CD14-positive monocyte (primary cell): ENCODE measurements at regions not wholly inside any gene's neighbourhood (a gene's known extent, or its start where the extent isn't known, plus 50 kb on each side); places are given as distances from the start of the nearest gene placed in this dataset.

ENCODE experiments used
- DNase-seq, 3 donors: peaks; one replicate each; pipeline ENCODE4 v3.0.0-alpha.2; 2011 to 2022
- H2AFZ ChIP-seq: 2 replicates; pipeline ENCODE4 v1.6.0; 2012; ENCODE audit warnings: mild to moderate bottlenecking, low read depth, low read length, inconsistent platforms; ENCODE audit not compliant: insufficient read depth, poor library complexity, severe bottlenecking
- H3K27ac ChIP-seq, 2 donors: 1 replicate in 1 of 2; 2 replicates in 1 of 2; pipeline ENCODE4 v1.5.1; 2012 to 2013; ENCODE audit warnings: low read length in 2 of 2, control low read depth in 1 of 2, inconsistent platforms in 1 of 2, low read depth in 1 of 2, mild to moderate bottlenecking in 1 of 2
- H3K27me3 ChIP-seq, 2 donors: one replicate each; pipeline versions ENCODE4 v1.6.0 to v1.6.1; 2011 to 2013; ENCODE audit warnings: low read length in 2 of 2; ENCODE audit not compliant: control insufficient read depth in 2 of 2, insufficient read depth in 2 of 2
- H3K36me3 ChIP-seq, 2 donors: replicated peaks in 1 of 2; 1 replicate in 1 of 2; 2 replicates in 1 of 2; pipeline versions ENCODE4 v1.5.1 to v1.6.1; 2012 to 2013; ENCODE audit warnings: low read length in 2 of 2, control low read depth in 1 of 2, inconsistent platforms in 1 of 2, mild to moderate bottlenecking in 1 of 2; ENCODE audit not compliant: insufficient read depth in 2 of 2, control insufficient read depth in 1 of 2
- H3K4me1 ChIP-seq, 2 donors: 1 replicate in 1 of 2; 2 replicates in 1 of 2; pipeline versions ENCODE4 v1.5.1 to v1.6.1; 2012 to 2013; ENCODE audit warnings: low read length in 2 of 2, control low read depth in 1 of 2, inconsistent platforms in 1 of 2, mild to moderate bottlenecking in 1 of 2, moderate library complexity in 1 of 2; ENCODE audit not compliant: insufficient read depth in 2 of 2, control insufficient read depth in 1 of 2
- H3K4me2 ChIP-seq: replicated peaks from 2 replicates; pipeline ENCODE3; 2012; ENCODE audit warnings: low read length, moderate library complexity, mild to moderate bottlenecking; ENCODE audit not compliant: poor library complexity, severe bottlenecking; ENCODE audit errors: extremely low read depth
- H3K4me3 ChIP-seq, 3 experiments: fragments of 200-600 bp in 1 of 3; sonication (generic) in 1 of 3; replicated peaks in 1 of 3; 1 replicate in 2 of 3; 2 replicates in 1 of 3; pipeline ENCODE4 v1.5.1; 2011 to 2013; ENCODE audit warnings: low read length in 3 of 3, mild to moderate bottlenecking in 3 of 3, control low read depth in 2 of 3, low read depth in 2 of 3, inconsistent platforms in 1 of 3, moderate library complexity in 1 of 3
- H3K79me2 ChIP-seq: 2 replicates; pipeline ENCODE4 v1.6.0; 2012; ENCODE audit warnings: mild to moderate bottlenecking, control low read depth, inconsistent platforms, low read length, moderate library complexity; ENCODE audit not compliant: insufficient read depth
- H3K9ac ChIP-seq: 2 replicates; pipeline ENCODE4 v1.6.0; 2017; ENCODE audit warnings: low read length, mild to moderate bottlenecking; ENCODE audit not compliant: insufficient read depth, poor library complexity, severe bottlenecking
- H3K9me3 ChIP-seq, 2 donors: replicated peaks in 1 of 2; 1 replicate in 1 of 2; 2 replicates in 1 of 2; pipeline versions ENCODE4 v1.5.1 to v1.6.1; 2012 to 2013; ENCODE audit warnings: low read length in 2 of 2, control low read depth in 1 of 2; ENCODE audit not compliant: control insufficient read depth in 1 of 2, insufficient read depth in 1 of 2
- H4K20me1 ChIP-seq: 2 replicates; pipeline ENCODE4 v1.6.0; 2012; ENCODE audit warnings: mild to moderate bottlenecking, low read length, control low read depth, moderate library complexity; ENCODE audit not compliant: insufficient read depth
- H3K27ac Mint-ChIP-seq, 7 donors: one replicate each; pipeline ENCODE4 v1.8.0; 2020; ENCODE audit warnings: mild to moderate bottlenecking in 7 of 7, mixed read lengths in 7 of 7, moderate library complexity in 6 of 7, inconsistent platforms in 2 of 7
- H3K27me3 Mint-ChIP-seq, 3 donors: one replicate each; pipeline ENCODE4 v1.8.0; 2021 to 2022; ENCODE audit warnings: low read depth in 3 of 3, mild to moderate bottlenecking in 3 of 3, mixed read lengths in 3 of 3, moderate library complexity in 3 of 3, inconsistent platforms in 1 of 3
- H3K36me3 Mint-ChIP-seq, 2 donors: one replicate each; pipeline ENCODE4 v1.8.0; 2020; ENCODE audit warnings: mixed read lengths in 2 of 2, inconsistent platforms in 1 of 2, mild to moderate bottlenecking in 1 of 2
- H3K4me1 Mint-ChIP-seq: one replicate; pipeline ENCODE4 v1.8.0; 2020; ENCODE audit warnings: mild to moderate bottlenecking, mixed read lengths
- H3K4me3 Mint-ChIP-seq, 2 donors: one replicate each; pipeline ENCODE4 v1.8.0; 2020; ENCODE audit warnings: mild to moderate bottlenecking in 2 of 2, mixed read lengths in 2 of 2, moderate library complexity in 1 of 2
- H3K9me3 Mint-ChIP-seq, 7 donors: one replicate each; pipeline ENCODE4 v1.8.0; 2020 to 2022; ENCODE audit warnings: mixed read lengths in 7 of 7, mild to moderate bottlenecking in 6 of 7, moderate library complexity in 6 of 7, inconsistent platforms in 2 of 7
- CTCF ChIP-seq: fragments of 200-600 bp; IDR thresholded peaks from one replicate; pipeline ENCODE4 v1.8.0; 2022; ENCODE audit warnings: antibody characterized with exemption, mild to moderate bottlenecking
- WGBS: methylation state at CpG from one replicate; pipeline ENCODE4 v1.1.5; 2013; ENCODE audit warnings: missing lambda C conversion rate; ENCODE audit not compliant: insufficient coverage; 5-methylcytosine and 5-hydroxymethylcytosine counted together
- intact Hi-C, 2 donors: fragments of 100-400 bp; cut with micrococcal nuclease; formaldehyde crosslinking; loops; one replicate each; pipeline versions ENCODE4 v1.15.0 to v1.15.1; 2023

GRCh38 chr13:76035711-76036110 is 399.6 kb downstream of the LMO7 start:
- Histone ChIP-seq H3K9ac (no peak overlapping the region), H4K20me1 (no peaks in the 10 kb centered on the region), H3K9me3 (no peaks in the 10 kb centered on the region), H3K36me3 (no peaks in the 10 kb centered on the region), H3K4me1 (no peaks in the 10 kb centered on the region), H3K79me2 (no peaks in the 10 kb centered on the region), H3K4me3 (no peak overlapping the region), H3K27me3 (no peaks in the 10 kb centered on the region), H3K27ac (no peak overlapping the region), H2AFZ (no peak overlapping the region), H3K4me2 (no peak overlapping the region)
- no peak for TF ChIP-seq CTCF
- Mint-ChIP-seq H3K36me3 (no peaks in the 10 kb centered on the region), H3K4me1 (no peaks in the 10 kb centered on the region), H3K9me3 (peaks cover 0 to 6% (median 0%) of the 10 kb centered on the region in 7 donors), H3K27ac (no peak overlapping the region), H3K27me3 (no peaks in the 10 kb centered on the region), H3K4me3 (no peak overlapping the region)
- intact Hi-C loops = no loop called here
- WGBS = no CpG with 5 or more reads among the region's 1 CpG
- DNase-seq = no peak

- no peak for DNase-seq
- Mint-ChIP-seq H3K4me3 (no peak overlapping the region), H3K27ac (no peak overlapping the region), H3K27me3 (peaks cover 0 to 2% (median 0%) of the 10 kb centered on the region in 3 donors), H3K36me3 (no peaks in the 10 kb centered on the region), H3K9me3 (peaks cover 0 to 1% (median 0%) of the 10 kb centered on the region in 7 donors), H3K4me1 (no peaks in the 10 kb centered on the region)
- Histone ChIP-seq H3K79me2 (no peaks in the 10 kb centered on the region), H2AFZ (no peak overlapping the region), H3K4me1 (no peaks in the 10 kb centered on the region), H3K27ac (no peak overlapping the region), H3K9me3 (no peaks in the 10 kb centered on the region), H3K36me3 (no peaks in the 10 kb centered on the region), H4K20me1 (no peaks in the 10 kb centered on the region), H3K27me3 (no peaks in the 10 kb centered on the region), H3K9ac (no peak overlapping the region), H3K4me3 (no peak overlapping the region), H3K4me2 (no peak overlapping the region)
- no peak for TF ChIP-seq CTCF
- intact Hi-C loops = no loop called here
These were observed 393.6 kb downstream of the LMO7 start for GRCh38 chr13:76029706-76030105.
